Stimulated activated naive CD8-positive, alpha-beta T cell treated with anti-CD3 and anti-CD28 coated beads, Interleukin-15, amount 100 ng/mL, for 72 hours (primary cell): ENCODE measurements at regions not wholly inside any gene's neighbourhood (a gene's known extent, or its start where the extent isn't known, plus 50 kb on each side); places are given as distances from the start of the nearest gene placed in this dataset.

Experiments used
- ATAC-seq: fragments of 150-1000 bp; cut with Tn5 transposase; 2 replicates; pipeline ENCODE4 v1.10.0; 2021; ENCODE audit warnings: mild to moderate bottlenecking, moderate library complexity
- DNase-seq, 2 donors: peaks; one replicate each; pipeline ENCODE4 v3.0.0; 2021 to 2022
- H3K27ac Mint-ChIP-seq, 2 donors: one replicate each; pipeline ENCODE4 v1.8.0; 2022; ENCODE audit warnings: mild to moderate bottlenecking in 2 of 2, mixed read lengths in 2 of 2, moderate library complexity in 2 of 2
- H3K27me3 Mint-ChIP-seq: one replicate; pipeline ENCODE4 v1.8.0; 2022; ENCODE audit warnings: mixed read lengths
- H3K4me1 Mint-ChIP-seq: one replicate; pipeline ENCODE4 v1.8.0; 2022; ENCODE audit warnings: mild to moderate bottlenecking, mixed read lengths
- H3K4me3 Mint-ChIP-seq, 2 donors: one replicate each; pipeline ENCODE4 v1.8.0; 2022; ENCODE audit warnings: mild to moderate bottlenecking in 2 of 2, mixed read lengths in 2 of 2, moderate library complexity in 1 of 2
- H3K9me3 Mint-ChIP-seq, 2 donors: one replicate each; pipeline ENCODE4 v1.8.0; 2022; ENCODE audit warnings: mixed read lengths in 2 of 2

- DNase-seq, result no peak
- H3K4me3 Mint-ChIP-seq, result no peak overlapping the region
- no peaks in the 10 kb centered on the region for H3K27me3 Mint-ChIP-seq
- no peaks in the 10 kb centered on the region for H3K4me1 Mint-ChIP-seq
- H3K9me3 Mint-ChIP-seq, result no peaks in the 10 kb centered on the region
- no peak for ATAC-seq
- peak overlapping the region in 1 of 2 donors; percentile 69 for H3K27ac Mint-ChIP-seq
Observed at GRCh38 chr18:46369323-46369722, 265.1 kb downstream of the HAUS1 start.

DNA sequence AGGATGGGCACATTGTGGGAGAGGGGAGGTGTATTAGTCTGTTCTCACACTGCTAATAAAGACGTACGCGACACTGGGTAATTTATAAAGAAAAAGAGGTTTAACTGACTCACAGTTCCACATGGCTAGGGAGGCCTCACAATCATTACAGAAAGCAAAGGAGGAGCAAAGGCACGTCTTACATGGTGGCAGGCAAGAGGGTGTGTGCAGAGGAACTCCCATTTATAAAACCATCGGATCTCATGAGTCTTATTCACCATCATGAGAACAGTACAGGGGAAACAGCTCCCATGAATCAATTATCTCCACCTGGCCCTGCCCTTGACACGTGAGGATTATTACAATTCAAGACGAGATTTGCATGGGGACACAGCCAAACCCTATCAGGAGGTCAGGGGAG lies 266.7 kb downstream of the HAUS1 start:
- no peak overlapping the region for H3K4me3 Mint-ChIP-seq
- no peaks in the 10 kb centered on the region for H3K4me1 Mint-ChIP-seq
- ATAC-seq (no peak), DNase-seq (no peak)
- no peaks in the 10 kb centered on the region for H3K27me3 Mint-ChIP-seq
- H3K27ac Mint-ChIP-seq, result no peak overlapping the region
- H3K9me3 Mint-ChIP-seq, result no peaks in the 10 kb centered on the region

GRCh38 chr18:46372670-46373069 lies 268.5 kb downstream of the HAUS1 start:
- H3K4me3 Mint-ChIP-seq, result no peak overlapping the region
- peak overlapping the region in 1 of 2 donors; percentile 75 for H3K27ac Mint-ChIP-seq
- H3K4me1 Mint-ChIP-seq, result no peaks in the 10 kb centered on the region
- no peak for ATAC-seq
- no peaks in the 10 kb centered on the region for H3K9me3 Mint-ChIP-seq
- no peaks in the 10 kb centered on the region for H3K27me3 Mint-ChIP-seq
- no peak for DNase-seq

GRCh38 chr18:46373131-46373530 lies 268.9 kb downstream of the HAUS1 start:
- no peak for ATAC-seq
- Mint-ChIP-seq H3K4me3 (no peak overlapping the region), H3K4me1 (no peaks in the 10 kb centered on the region), H3K27me3 (no peaks in the 10 kb centered on the region), H3K9me3 (no peaks in the 10 kb centered on the region), H3K27ac (no peak overlapping the region)
- no peak for DNase-seq

- Mint-ChIP-seq H3K4me1 (no peaks in the 10 kb centered on the region), H3K27ac (no peak overlapping the region), H3K9me3 (no peaks in the 10 kb centered on the region), H3K4me3 (no peak overlapping the region), H3K27me3 (no peaks in the 10 kb centered on the region)
- ATAC-seq (no peak), DNase-seq (no peak)
Observed at GRCh38 chr18:46373791-46374190, 269.6 kb downstream of the HAUS1 start.

- Mint-ChIP-seq H3K27me3 (no peaks in the 10 kb centered on the region), H3K4me3 (no peak overlapping the region), H3K4me1 (no peaks in the 10 kb centered on the region), H3K27ac (no peak overlapping the region), H3K9me3 (no peaks in the 10 kb centered on the region)
- no peak for DNase-seq
- ATAC-seq, result no peak
Observed at GRCh38 chr18:46374850-46375249, 270.7 kb downstream of the HAUS1 start.

DNA sequence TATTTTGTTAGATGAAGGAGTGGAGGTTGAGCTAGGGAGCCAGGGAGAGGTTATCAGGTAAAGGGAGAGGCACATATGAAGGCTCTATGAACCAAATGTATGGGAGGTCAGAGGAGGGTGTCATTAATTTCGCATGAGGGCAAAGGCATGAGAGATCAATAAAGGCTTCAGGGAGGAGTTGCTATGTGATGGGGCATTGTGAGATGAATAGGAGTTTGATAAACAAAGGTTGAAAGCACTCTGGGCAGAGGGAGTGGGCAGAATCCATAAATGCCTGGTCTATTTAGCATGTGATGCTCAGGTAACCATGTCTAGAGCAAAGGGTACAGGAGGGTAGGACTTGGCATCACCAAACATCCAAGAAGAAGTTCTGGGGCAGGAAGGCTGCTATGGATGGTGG lies 273.4 kb downstream of the HAUS1 start:
- H3K27me3 Mint-ChIP-seq, result no peaks in the 10 kb centered on the region
- DNase-seq, result no peak
- H3K4me1 Mint-ChIP-seq, result no peaks in the 10 kb centered on the region
- ATAC-seq, result no peak
- H3K9me3 Mint-ChIP-seq, result no peaks in the 10 kb centered on the region
- no peak overlapping the region for H3K4me3 Mint-ChIP-seq
- H3K27ac Mint-ChIP-seq, result no peak overlapping the region

- H3K4me1 Mint-ChIP-seq, result no peaks in the 10 kb centered on the region
Observed at GRCh38 chr18:46378126-46378863, 274.1 kb downstream of the HAUS1 start.

GRCh38 chr18:46378864-46379207 lies 274.7 kb downstream of the HAUS1 start:
- H3K27ac Mint-ChIP-seq, result no peak overlapping the region
- H3K9me3 Mint-ChIP-seq, result no peaks in the 10 kb centered on the region
- H3K4me3 Mint-ChIP-seq, result no peak overlapping the region
- H3K4me1 Mint-ChIP-seq, result no peaks in the 10 kb centered on the region
- H3K27me3 Mint-ChIP-seq, result no peaks in the 10 kb centered on the region
- ATAC-seq (no peak), DNase-seq (no peak)

More at GRCh38 chr18:46378126-46378863, 274.1 kb downstream of the HAUS1 start:
- Mint-ChIP-seq H3K4me3 (no peak overlapping the region), H3K9me3 (no peaks in the 10 kb centered on the region), H3K27ac (no peak overlapping the region), H3K27me3 (no peaks in the 10 kb centered on the region)
- ATAC-seq (peak; percentile 31), DNase-seq (no peak)

DNA sequence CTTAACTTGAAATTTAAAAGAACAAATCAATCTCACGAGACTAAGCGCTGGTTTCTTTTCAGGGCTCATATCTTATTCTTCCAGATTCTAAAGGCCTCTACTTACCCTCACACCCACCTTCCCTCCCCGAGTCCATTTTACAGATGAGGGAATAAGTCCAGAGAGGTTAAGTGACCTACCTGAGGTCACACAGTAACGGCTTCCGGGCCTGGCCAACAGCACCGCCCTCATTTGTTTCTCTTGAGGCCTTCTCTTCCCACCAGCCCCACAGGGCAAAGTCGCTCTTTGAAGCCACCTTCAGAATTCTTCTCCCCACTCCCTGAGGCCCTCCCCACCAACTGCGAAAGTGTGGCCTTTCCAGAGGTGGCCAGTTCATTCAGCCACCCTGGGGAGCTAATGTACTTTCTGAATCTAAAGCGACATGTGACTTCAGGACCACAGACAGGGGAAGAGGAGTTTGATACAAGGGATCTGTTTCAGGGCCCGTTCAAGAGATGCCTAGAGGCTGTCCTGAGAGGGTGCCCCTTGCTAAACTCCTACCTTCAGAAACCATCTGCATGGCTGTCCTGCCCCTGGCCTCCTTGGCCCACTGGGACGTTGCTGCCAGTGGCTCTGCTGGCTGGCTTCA lies 275.3 kb downstream of the HAUS1 start:
- H3K9me3 Mint-ChIP-seq, result no peaks in the 10 kb centered on the region
- peak overlapping the region in 1 of 2 donors; percentile 76 for H3K27ac Mint-ChIP-seq
- no peak for ATAC-seq
- no peak overlapping the region for H3K4me3 Mint-ChIP-seq
- no peak for DNase-seq
- H3K27me3 Mint-ChIP-seq, result no peaks in the 10 kb centered on the region
- no peaks in the 10 kb centered on the region for H3K4me1 Mint-ChIP-seq

DNA sequence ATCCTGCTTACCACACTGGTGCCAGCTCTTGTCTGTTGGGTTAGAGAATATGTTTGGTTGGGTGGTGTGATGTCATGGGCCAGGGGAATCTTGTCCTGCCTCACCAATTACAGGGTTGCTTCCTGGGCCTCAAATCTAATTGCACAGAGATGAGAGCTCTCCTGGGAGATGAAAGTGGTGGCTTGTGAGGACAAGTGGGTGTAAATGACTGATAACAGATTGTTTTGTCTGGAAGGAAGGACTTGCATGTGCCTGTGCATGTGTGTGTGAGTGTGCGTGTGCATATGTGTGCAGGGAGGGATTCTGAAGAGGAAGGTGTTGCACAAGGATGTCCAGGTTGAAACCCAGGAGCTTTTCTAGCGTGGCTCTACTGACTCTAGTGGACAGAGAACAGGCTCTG lies 271.9 kb downstream of the LOXHD1 start:
- no peak for DNase-seq
- H3K9me3 Mint-ChIP-seq, result no peaks in the 10 kb centered on the region
- H3K27me3 Mint-ChIP-seq, result no peaks in the 10 kb centered on the region
- no peak for ATAC-seq
- H3K4me3 Mint-ChIP-seq, result no peak overlapping the region
- H3K27ac Mint-ChIP-seq, result no peak overlapping the region
- H3K4me1 Mint-ChIP-seq, result no peaks in the 10 kb centered on the region

DNA sequence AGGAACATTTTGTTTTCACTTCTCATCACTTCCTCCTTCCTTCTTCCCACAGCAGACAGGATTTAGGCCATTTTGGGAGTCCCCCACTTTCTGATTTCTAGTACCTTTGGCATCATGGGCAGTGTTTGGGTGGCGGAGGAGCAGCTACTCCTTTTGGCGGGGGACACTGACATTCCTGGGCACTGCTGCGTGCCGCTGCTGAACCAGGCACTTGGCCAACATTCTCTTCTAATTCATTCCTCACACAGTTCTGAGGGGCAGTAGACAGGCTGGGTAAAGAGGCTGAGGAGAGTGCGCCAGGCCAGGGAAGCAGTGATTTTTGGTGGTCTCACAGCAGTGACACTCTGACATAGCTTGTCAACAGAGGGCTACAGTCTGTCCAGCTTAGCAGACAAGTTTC lies 270.2 kb downstream of the LOXHD1 start:
- no peaks in the 10 kb centered on the region for H3K4me1 Mint-ChIP-seq
- no peaks in the 10 kb centered on the region for H3K9me3 Mint-ChIP-seq
- peak overlapping the region in 1 of 2 donors; percentile 4 for H3K27ac Mint-ChIP-seq
- no peaks in the 10 kb centered on the region for H3K27me3 Mint-ChIP-seq
- ATAC-seq (no peak), DNase-seq (no peak)
- H3K4me3 Mint-ChIP-seq, result no peak overlapping the region

DNA sequence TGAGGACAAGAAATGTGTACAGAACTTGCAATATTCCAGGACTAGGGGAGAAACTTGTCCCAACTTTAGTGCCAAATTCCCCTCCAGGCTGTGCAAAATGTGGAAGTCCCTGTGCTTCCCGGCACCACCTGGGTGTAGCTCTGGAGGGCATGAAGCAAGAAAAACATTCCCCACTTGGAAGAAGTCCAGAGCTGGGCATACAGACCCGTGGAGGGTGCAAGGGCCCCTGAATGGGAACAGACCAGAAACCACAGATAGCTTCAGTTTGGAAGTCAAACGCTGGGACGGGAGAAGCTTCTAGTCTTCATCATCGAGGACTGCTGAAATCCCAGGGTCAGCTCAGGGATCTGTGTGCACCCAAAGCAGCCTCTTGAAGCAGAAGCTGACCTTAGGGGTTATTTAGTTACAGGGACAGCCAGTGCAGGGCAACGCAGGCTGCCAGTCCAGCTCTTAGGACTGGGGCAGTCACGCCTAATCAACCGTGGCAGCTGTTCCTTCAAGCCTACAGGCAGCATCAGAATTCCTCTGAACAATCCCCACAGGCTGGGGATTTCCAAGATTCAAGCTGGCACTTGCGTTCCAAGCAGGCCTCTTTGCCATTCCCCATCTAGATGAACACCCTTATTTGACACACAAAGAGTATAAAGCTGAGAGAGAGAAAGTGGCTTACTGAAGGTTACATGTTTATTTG lies 269.4 kb downstream of the LOXHD1 start:
- no peak overlapping the region for H3K27ac Mint-ChIP-seq
- no peaks in the 10 kb centered on the region for H3K9me3 Mint-ChIP-seq
- H3K4me1 Mint-ChIP-seq, result no peaks in the 10 kb centered on the region
- H3K4me3 Mint-ChIP-seq, result no peak overlapping the region
- DNase-seq, result no peak
- no peak for ATAC-seq
- H3K27me3 Mint-ChIP-seq, result no peaks in the 10 kb centered on the region

DNA sequence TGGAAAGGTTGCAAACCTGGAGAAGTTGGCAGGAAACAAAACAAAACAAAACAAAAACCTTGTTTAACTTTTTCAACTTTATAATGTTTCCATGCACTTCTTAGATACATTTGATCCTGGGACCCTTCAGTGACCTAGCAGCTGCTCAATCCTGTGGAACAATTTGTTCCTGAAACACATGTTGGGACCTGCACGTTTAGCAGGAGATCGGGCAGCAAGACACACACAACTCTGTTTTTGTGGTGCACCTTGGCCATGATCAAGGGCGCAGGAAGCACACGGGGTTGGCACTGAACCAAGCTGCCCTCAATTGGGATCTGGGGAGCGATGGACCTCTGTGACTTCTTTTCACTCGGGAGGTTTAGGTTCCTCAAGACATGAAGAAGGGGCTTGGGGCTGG lies 268.7 kb downstream of the LOXHD1 start:
- DNase-seq (no peak), ATAC-seq (no peak)
- Mint-ChIP-seq H3K4me3 (no peak overlapping the region), H3K9me3 (no peaks in the 10 kb centered on the region), H3K4me1 (no peaks in the 10 kb centered on the region), H3K27me3 (no peaks in the 10 kb centered on the region), H3K27ac (no peak overlapping the region)

- DNase-seq (no peak), ATAC-seq (no peak)
- Mint-ChIP-seq H3K27ac (no peak overlapping the region), H3K4me3 (no peak overlapping the region), H3K27me3 (no peaks in the 10 kb centered on the region), H3K4me1 (peaks cover 5% of the 10 kb centered on the region), H3K9me3 (no peaks in the 10 kb centered on the region)
Observed at GRCh38 chr18:46392576-46392975, 264.4 kb downstream of the LOXHD1 start.

GRCh38 chr18:46393230-46393629 lies 263.8 kb downstream of the LOXHD1 start:
- ATAC-seq, result no peak
- no peaks in the 10 kb centered on the region for H3K9me3 Mint-ChIP-seq
- peaks cover 5% of the 10 kb centered on the region for H3K4me1 Mint-ChIP-seq
- H3K27ac Mint-ChIP-seq, result no peak overlapping the region
- DNase-seq, result no peak
- no peak overlapping the region for H3K4me3 Mint-ChIP-seq
- H3K27me3 Mint-ChIP-seq, result no peaks in the 10 kb centered on the region
